Central memory CD8-positive, alpha-beta T cell (primary cell): ENCODE measurements at regions not wholly inside any gene's neighbourhood (a gene's known extent, or its start where the extent isn't known, plus 50 kb on each side); places are given as distances from the start of the nearest gene placed in this dataset.

Experiments
- ATAC-seq: fragments of 150-1000 bp; cut with Tn5 transposase; replicated peaks from 2 replicates; pipeline ENCODE4 v1.10.0; 2022; ENCODE audit warnings: mild to moderate bottlenecking, moderate FRiP score, moderate number of reproducible peaks; ENCODE audit not compliant: poor library complexity, severe bottlenecking; ENCODE audit errors: extremely low read depth
- DNase-seq, 2 donors: peaks; one replicate each; pipeline ENCODE4 v3.0.0; 2021; ENCODE audit warnings: low spot score in 2 of 2
- H3K27ac Mint-ChIP-seq: one replicate; pipeline ENCODE4 v1.8.0; 2022; ENCODE audit warnings: low read depth, mild to moderate bottlenecking, moderate library complexity, mixed read lengths
- H3K27me3 Mint-ChIP-seq: one replicate; pipeline ENCODE4 v1.8.0; 2022; ENCODE audit warnings: mixed read lengths
- H3K36me3 Mint-ChIP-seq: one replicate; pipeline ENCODE4 v1.8.0; 2022; ENCODE audit warnings: mild to moderate bottlenecking, moderate library complexity, mixed read lengths; ENCODE audit not compliant: insufficient read depth
- H3K4me1 Mint-ChIP-seq: one replicate; pipeline ENCODE4 v1.8.0; 2022; ENCODE audit warnings: mixed read lengths
- H3K4me3 Mint-ChIP-seq: one replicate; pipeline ENCODE4 v1.8.0; 2022; ENCODE audit warnings: mild to moderate bottlenecking, moderate library complexity, mixed read lengths
- H3K9me3 Mint-ChIP-seq: one replicate; pipeline ENCODE4 v1.8.0; 2022; ENCODE audit warnings: mixed read lengths

DNA sequence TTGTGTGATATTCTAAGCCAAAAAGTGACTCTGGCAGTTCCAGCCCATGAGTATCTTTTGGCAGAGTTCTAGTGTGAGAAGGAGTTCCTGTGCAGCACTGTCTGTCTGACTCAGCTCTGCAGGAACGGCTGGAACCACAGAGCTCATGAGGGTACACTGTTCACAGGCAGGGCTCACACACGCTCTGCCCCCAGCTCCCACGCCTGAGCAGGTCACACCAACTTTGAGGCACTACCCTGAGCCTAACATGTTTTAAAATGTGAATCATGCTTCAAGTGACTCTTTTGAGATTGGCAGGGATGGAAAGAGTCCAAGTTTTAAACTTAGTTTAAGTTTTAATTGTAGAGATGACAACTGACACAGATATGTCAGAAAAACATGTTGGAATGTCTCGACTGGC, 1203.3 kb downstream of the UQCRFS1 start:
- no peaks in the 10 kb centered on the region for H3K36me3 Mint-ChIP-seq
- ATAC-seq (no peak), DNase-seq (no peak)
- no peaks in the 10 kb centered on the region for H3K27me3 Mint-ChIP-seq
- H3K4me3 Mint-ChIP-seq = no peak overlapping the region
- peaks cover 6% of the 10 kb centered on the region for H3K9me3 Mint-ChIP-seq
- H3K4me1 Mint-ChIP-seq = no peaks in the 10 kb centered on the region
- no peak overlapping the region for H3K27ac Mint-ChIP-seq

DNA sequence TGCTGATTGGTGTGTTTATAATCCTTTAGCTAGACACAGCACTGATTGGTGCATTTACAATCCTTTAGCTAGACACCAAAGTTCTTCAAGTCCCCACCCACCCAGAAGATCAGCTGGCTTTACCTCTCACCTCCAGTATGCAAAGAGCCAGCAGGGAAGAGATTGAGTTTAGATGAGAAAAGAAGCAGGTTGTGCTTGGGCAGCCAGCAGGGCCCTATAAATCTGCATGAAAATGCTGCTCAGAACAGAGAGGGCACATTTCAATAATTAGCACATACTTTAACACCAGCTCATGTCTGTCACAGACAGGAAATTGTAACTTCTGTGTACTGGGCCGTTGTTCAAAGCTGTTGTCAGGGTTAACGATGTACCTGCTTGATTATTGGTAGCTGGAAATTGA, 1204.3 kb downstream of the UQCRFS1 start:
- ATAC-seq (no peak), DNase-seq (no peak)
- no peaks in the 10 kb centered on the region for H3K36me3 Mint-ChIP-seq
- peaks cover 6% of the 10 kb centered on the region for H3K9me3 Mint-ChIP-seq
- no peak overlapping the region for H3K4me3 Mint-ChIP-seq
- H3K27me3 Mint-ChIP-seq = no peaks in the 10 kb centered on the region
- H3K27ac Mint-ChIP-seq = no peak overlapping the region
- no peaks in the 10 kb centered on the region for H3K4me1 Mint-ChIP-seq

DNA sequence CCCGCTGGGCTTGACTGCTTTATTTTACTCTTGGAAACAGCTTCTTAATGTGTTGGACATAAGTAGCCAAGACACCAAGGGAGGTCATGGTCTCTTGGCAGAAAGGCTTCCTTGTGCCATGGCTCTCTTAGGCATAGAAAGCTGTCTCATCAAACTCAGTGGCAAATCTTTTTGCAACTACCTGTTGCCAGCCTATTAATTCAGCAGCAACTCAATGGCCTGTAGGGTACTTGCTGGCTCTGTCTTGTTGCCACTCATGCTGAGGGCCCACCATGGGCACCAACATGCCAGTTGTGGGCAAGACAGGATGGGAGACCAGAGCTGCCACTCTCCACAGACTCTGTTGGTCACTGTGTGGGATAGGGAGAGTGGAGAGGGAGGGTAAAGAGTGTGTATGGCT, 1209.4 kb downstream of the UQCRFS1 start:
- H3K4me3 Mint-ChIP-seq = no peak overlapping the region
- peaks cover 19% of the 10 kb centered on the region for H3K27me3 Mint-ChIP-seq
- DNase-seq (no peak), ATAC-seq (no peak)
- H3K4me1 Mint-ChIP-seq = no peaks in the 10 kb centered on the region
- H3K9me3 Mint-ChIP-seq = peaks cover 9% of the 10 kb centered on the region
- H3K27ac Mint-ChIP-seq = no peak overlapping the region
- H3K36me3 Mint-ChIP-seq = no peaks in the 10 kb centered on the region

DNA sequence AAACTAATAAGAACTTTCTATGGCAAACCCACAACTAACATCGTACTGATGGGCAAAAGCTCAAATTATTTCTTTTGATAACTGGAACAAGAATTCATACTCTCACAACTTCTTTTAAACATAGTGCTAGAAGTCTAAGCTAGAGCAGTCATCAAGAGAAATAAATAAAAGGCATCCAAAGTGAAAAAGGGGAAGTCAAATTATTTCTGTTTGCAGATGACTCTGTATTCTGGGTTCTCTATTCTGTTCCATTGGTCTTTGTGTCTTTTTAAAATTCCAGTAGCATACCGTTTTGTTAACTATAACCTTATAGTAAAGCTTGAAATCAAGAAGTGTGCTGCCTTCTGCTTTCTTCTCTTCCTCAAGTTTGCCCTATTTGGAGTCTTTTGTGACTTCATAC, 1215.9 kb downstream of the UQCRFS1 start:
- H3K9me3 Mint-ChIP-seq = peaks cover 6% of the 10 kb centered on the region
- H3K4me1 Mint-ChIP-seq = no peaks in the 10 kb centered on the region
- no peaks in the 10 kb centered on the region for H3K36me3 Mint-ChIP-seq
- H3K27me3 Mint-ChIP-seq = peaks cover 19% of the 10 kb centered on the region
- DNase-seq (no peak), ATAC-seq (no peak)
- H3K4me3 Mint-ChIP-seq = no peak overlapping the region
- H3K27ac Mint-ChIP-seq = no peak overlapping the region

DNA sequence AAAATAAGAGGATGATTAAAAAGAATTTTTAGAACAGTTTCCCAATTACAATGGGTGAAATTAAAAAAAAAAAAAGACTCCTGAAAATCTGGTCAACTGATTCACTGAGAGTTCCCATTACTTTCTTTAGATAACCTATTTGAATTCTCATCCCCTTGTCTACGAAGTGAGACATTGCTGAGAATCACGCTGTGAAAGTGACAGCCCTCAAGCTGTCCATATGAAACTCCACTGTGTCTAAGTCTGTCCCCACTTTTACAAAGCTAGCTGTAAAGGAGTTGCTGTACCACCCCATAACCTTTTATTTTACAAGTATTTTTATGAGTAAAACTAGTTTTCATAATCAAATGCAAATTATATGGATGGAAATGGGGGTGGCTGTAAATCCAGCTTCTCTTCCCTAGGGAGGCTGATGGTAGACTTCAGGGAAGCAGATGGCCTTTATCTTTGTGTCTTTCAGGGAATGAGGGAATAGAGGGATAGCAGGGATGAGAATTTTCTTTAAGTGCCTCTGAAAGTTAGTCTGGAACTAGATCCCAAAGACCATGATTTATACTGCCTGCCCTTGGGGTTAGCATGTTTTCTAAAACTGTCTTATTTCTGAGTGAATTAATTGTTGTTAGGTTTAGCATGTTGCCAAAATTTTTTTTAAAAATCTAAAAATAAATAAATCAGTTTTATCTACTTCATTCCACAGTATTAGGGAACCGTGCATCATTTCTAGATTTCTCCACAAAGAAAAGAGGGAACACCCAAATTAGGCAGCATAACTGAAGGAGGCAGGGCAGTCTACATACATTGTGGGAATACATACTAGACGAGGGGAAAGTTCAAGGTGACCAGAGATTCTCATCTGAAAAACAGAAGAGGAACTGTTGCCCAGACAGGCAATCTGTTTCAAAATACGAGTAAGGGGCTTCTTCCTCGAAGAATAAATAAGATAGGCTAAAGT, 1219.1 kb downstream of the UQCRFS1 start:
- Mint-ChIP-seq H3K27me3 (no peaks in the 10 kb centered on the region), H3K4me1 (no peaks in the 10 kb centered on the region), H3K36me3 (no peaks in the 10 kb centered on the region), H3K9me3 (no peaks in the 10 kb centered on the region), H3K4me3 (no peak overlapping the region), H3K27ac (no peak overlapping the region)
- no peak for ATAC-seq
- DNase-seq = no peak

DNA sequence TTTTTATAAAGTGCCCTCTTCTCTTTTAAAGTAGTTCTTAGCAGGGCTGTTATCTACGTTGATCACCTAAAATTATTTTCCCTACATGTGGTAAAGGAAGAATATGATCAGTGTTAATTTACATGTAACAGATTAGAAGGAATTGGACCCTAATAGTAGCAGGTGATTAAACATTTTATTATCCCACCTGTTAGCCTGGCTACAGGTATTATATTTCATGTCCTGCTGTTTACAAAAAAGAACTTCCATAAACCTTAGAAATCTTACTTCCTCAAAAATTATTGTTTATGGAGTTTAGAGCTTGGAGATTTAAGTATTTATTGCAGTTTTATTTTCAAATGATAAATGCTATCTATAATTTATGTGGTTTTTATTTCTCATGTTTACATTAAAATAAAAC, 1226.7 kb downstream of the UQCRFS1 start:
- no peak for DNase-seq
- Mint-ChIP-seq H3K4me1 (no peaks in the 10 kb centered on the region), H3K27me3 (no peaks in the 10 kb centered on the region), H3K9me3 (no peaks in the 10 kb centered on the region), H3K27ac (no peak overlapping the region), H3K36me3 (no peaks in the 10 kb centered on the region), H3K4me3 (no peak overlapping the region)
- no peak for ATAC-seq

DNA sequence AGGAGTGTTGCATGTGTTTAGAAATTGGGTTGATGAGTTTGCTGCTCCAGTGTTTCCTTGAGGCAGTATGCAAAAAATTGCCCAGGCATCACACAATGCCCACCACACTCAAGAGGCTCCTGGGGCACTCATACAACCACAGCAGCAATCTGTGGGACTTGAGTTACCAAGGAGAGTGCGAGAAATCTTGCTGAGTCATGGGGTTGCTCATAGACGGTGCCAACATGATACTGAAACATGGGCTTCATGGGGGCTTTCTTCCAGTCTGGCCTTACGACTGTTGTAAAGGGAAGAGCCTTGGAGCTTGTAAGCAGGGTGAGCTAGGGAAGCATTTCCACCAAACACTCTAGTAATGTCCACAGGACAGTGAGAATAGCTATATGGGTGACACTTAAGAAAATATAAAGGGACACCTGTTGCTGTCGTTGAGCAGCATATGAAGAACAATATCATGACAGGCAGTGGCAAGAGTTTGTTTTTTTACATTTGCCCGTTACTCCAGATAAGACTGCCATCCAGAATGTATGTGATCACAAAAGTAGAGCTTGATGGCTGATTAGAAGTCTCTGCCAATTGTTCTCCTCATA, 1237.4 kb downstream of the UQCRFS1 start:
- Mint-ChIP-seq H3K36me3 (peaks cover under 1% of the 10 kb centered on the region), H3K27ac (no peak overlapping the region), H3K4me1 (no peaks in the 10 kb centered on the region), H3K9me3 (no peaks in the 10 kb centered on the region), H3K27me3 (no peaks in the 10 kb centered on the region), H3K4me3 (no peak overlapping the region)
- no peak for ATAC-seq
- DNase-seq = no peak

DNA sequence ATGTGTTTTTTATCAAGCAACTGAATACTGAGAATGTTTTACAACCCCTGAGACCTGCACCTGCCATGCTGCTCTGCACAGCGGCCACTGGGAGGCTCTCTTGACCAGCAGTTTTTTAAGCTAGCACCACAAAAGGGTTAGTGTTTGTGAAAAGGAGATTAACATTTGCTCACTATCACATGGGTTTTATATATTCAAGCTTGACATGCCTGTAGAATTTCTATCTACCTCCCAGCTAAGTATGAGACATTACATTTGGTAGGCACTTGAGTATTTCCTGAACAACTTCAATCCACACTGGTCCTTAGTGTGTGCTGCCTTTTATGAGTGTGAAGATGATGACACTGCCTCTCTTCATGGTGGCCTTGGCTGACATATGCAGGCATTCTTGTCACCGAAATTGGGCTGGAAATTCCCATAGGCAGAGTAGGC, 1238.9 kb downstream of the UQCRFS1 start:
- no peak for ATAC-seq
- Mint-ChIP-seq H3K27me3 (no peaks in the 10 kb centered on the region), H3K36me3 (no peaks in the 10 kb centered on the region), H3K27ac (no peak overlapping the region), H3K9me3 (no peaks in the 10 kb centered on the region), H3K4me1 (no peaks in the 10 kb centered on the region), H3K4me3 (no peak overlapping the region)
- DNase-seq = no peak

DNA sequence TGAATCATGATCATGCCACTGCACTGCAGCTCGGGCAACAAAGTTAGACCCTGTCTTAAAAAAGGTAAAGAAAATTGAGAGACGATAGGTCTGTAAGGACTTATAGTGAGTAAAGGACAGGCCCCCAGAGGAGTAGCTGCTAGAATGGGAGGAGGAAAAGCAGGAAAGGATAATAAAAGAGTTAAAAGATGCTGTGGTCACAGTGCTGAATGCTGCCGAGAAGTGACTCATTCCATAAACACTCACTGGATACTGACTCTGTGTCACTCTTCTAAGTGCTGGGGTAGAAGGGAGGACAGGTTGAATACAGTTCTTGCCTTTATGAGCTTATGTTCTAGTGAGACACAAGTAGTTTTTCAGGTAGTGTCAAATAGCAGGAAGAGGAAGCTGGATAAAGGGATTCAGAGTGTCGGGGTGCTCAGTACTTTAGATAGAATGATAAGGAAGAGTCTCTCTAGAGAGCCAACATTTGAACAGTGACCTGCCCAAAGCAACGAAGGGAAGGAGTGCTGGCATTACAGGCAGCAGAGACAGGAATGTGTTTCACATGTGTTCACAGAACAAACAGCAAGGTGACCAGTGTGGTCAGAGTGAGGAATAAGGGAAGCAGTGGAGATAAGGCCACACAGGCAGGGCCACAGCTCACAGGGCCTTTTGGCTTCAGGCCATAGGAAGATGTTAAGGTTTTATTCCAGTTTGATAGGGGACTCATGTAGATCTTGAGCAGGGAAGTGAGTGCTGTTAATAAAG, 1240.5 kb downstream of the UQCRFS1 start:
- no peaks in the 10 kb centered on the region for H3K27me3 Mint-ChIP-seq
- H3K4me3 Mint-ChIP-seq = no peak overlapping the region
- ATAC-seq = no peak

DNA sequence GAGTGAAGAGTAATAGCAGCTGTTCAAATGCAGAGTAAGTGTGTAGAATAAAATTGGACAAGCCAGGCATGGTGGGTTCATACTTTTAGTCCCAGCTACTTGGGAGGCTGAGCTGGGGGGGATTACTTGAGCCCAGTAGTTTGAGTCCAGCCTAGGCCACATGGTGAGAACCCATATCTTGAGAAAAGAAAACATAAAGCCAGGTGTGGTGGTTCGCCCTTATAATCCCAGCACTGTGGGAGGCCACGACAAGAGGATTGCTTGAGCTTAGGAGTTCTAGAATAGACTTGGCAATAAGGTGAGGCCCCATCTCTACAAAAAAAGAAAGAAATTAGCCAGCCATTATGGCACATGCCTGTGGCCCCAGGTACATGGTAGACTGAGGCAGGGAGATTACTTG, 1241.1 kb downstream of the UQCRFS1 start:
- no peaks in the 10 kb centered on the region for H3K27me3 Mint-ChIP-seq
- ATAC-seq (no peak), DNase-seq (no peak)
- H3K4me3 Mint-ChIP-seq = no peak overlapping the region
- no peak overlapping the region for H3K27ac Mint-ChIP-seq
- H3K9me3 Mint-ChIP-seq = no peaks in the 10 kb centered on the region
- H3K4me1 Mint-ChIP-seq = no peaks in the 10 kb centered on the region
- no peaks in the 10 kb centered on the region for H3K36me3 Mint-ChIP-seq

More for the DNA sequence above, 1240.5 kb downstream of the UQCRFS1 start:
- Mint-ChIP-seq H3K36me3 (no peaks in the 10 kb centered on the region), H3K27ac (no peak overlapping the region), H3K9me3 (no peaks in the 10 kb centered on the region), H3K4me1 (no peaks in the 10 kb centered on the region)
- no peak for DNase-seq

DNA sequence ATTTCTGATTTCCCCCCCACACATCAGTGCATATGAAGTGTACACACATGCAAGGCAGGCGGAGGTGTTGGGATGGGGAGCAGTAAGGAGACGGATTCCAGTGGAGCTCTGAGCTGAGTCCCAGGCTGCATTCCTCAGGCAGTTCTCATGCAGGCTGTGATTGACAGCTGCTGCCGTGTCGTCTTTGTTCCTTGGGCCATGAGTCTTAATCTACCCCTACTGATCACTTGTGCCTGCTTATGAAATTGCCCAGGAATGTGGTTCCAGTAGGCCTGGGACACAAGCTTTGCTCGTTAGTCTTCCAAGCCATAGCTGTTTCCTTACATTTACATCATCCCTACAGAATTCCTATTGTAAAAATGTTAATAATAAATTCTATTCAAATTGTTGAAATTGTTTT, 1241.9 kb downstream of the UQCRFS1 start:
- DNase-seq = no peak
- Mint-ChIP-seq H3K9me3 (no peaks in the 10 kb centered on the region), H3K27ac (no peak overlapping the region), H3K36me3 (no peaks in the 10 kb centered on the region), H3K4me3 (no peak overlapping the region), H3K27me3 (no peaks in the 10 kb centered on the region), H3K4me1 (no peaks in the 10 kb centered on the region)
- no peak for ATAC-seq

DNA sequence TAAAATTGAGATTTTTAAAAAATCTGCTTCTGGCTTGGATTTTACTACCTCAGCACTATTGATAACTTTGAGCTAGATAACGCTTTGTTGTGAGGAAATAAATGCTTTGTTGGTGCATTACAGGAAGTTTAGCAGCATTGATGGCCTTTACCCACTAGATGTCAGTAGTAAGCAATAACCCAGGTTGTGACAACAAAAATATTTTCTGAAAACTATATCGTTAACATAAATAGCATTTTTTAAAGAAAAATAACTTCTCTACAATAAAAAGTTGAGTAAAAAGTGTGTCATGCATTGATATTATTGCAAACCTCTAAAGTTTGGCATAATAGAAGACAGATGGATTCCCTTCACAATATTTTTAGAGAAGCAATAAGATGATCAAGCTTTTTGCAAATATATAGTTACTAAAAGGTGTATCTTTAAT, 1246.5 kb downstream of the UQCRFS1 start:
- no peaks in the 10 kb centered on the region for H3K9me3 Mint-ChIP-seq
- H3K36me3 Mint-ChIP-seq = no peaks in the 10 kb centered on the region
- H3K27ac Mint-ChIP-seq = no peak overlapping the region
- DNase-seq (no peak), ATAC-seq (no peak)
- H3K4me3 Mint-ChIP-seq = no peak overlapping the region
- H3K4me1 Mint-ChIP-seq = no peaks in the 10 kb centered on the region
- no peaks in the 10 kb centered on the region for H3K27me3 Mint-ChIP-seq
